GM12878 (cell line): ENCODE measurements at regions not wholly inside any gene's neighbourhood (a gene's known extent, or its start where the extent isn't known, plus 50 kb on each side); places are given as distances from the start of the nearest gene placed in this dataset.

Experiments used
- ATAC-seq: fragments of 200-7000 bp; cut with Tn5 transposase; 3 replicates; pipeline ENCODE4 v1.9.1; 2020; ENCODE audit warnings: mild to moderate bottlenecking, moderate library complexity
- BruUV-seq: library from RNA; stranded (reverse); fragments of 400-500 nt; replicated peaks from 2 replicates; lab custom pipeline; 2021; lab: Mats Ljungman, UMichigan
- CTCF ChIA-PET: fragments of 300-600 bp; sonication (Branson Sonifier 250); formaldehyde crosslinking; extraction: SDS; loops from one replicate; lab custom pipeline; 2021; ENCODE audit warnings: inconsistent platforms; lab: Yijun Ruan, JAX
- POLR2A ChIA-PET: fragments of 350-600 bp; formaldehyde crosslinking; extraction: SDS; loops from one replicate; lab custom pipeline; 2021; ENCODE audit warnings: inconsistent platforms; lab: Charles Lee
- RAD21 ChIA-PET: fragments of 300-600 bp; sonication (Branson Sonifier 250); formaldehyde crosslinking; loops from one replicate; lab custom pipeline; 2023; ENCODE audit warnings: antibody characterized with exemption; ENCODE audit not compliant: unreplicated experiment; lab: Charles Lee
- SMC1A ChIA-PET: fragments of 300-600 bp; sonication (Branson Sonifier 250); formaldehyde crosslinking; loops from one replicate; lab custom pipeline; 2023; ENCODE audit not compliant: unreplicated experiment, uncharacterized antibody; lab: Charles Lee
- DNase-seq: peaks from one replicate; pipeline ENCODE4 v3.0.0-alpha.2; 2011; ENCODE audit warnings: low read depth, low spot score
- FAIRE-seq: peaks from 3 replicates; lab custom pipeline; 2011; peaks lifted over from hg19 to GRCh38; lab: Jason Lieb, UNC
- H2AFZ ChIP-seq: 2 replicates; pipeline ENCODE4 v1.6.0; 2011; ENCODE audit warnings: low read depth, low read length, control low read depth; ENCODE audit not compliant: control insufficient read depth
- H3K27ac ChIP-seq: 2 replicates; pipeline ENCODE4 v1.5.1; 2011; ENCODE audit warnings: control low read depth; ENCODE audit not compliant: control insufficient read depth, insufficient read depth
- H3K27me3 ChIP-seq, 2 experiments: replicated peaks in 1 of 2; 2 replicates each; pipeline versions ENCODE4 v1.6.0 to v1.6.1; 2011; ENCODE audit warnings: low read length in 1 of 2; ENCODE audit not compliant: control insufficient read depth in 2 of 2, insufficient read depth in 2 of 2
- H3K36me3 ChIP-seq, 2 experiments: 2 replicates each; pipeline ENCODE4 v1.5.1; 2011; ENCODE audit warnings: low read length in 1 of 2; ENCODE audit not compliant: control insufficient read depth in 2 of 2, insufficient read depth in 2 of 2
- H3K4me1 ChIP-seq: 2 replicates; pipeline ENCODE4 v1.6.1; 2011; ENCODE audit warnings: mild to moderate bottlenecking, low read length, moderate library complexity, mixed read lengths; ENCODE audit not compliant: control insufficient read depth, insufficient read depth
- H3K4me2 ChIP-seq: 2 replicates; pipeline ENCODE4 v1.6.0; 2011; ENCODE audit warnings: control low read depth; ENCODE audit not compliant: control insufficient read depth, insufficient read depth
- H3K4me3 ChIP-seq: fragments of 200-600 bp; sonication (generic); 2 replicates; pipeline ENCODE4 v1.5.1; 2016
- H3K79me2 ChIP-seq: 2 replicates; pipeline ENCODE4 v1.6.0; 2011; ENCODE audit warnings: low read length; ENCODE audit not compliant: control insufficient read depth, insufficient read depth
- H3K9ac ChIP-seq: 2 replicates; pipeline ENCODE4 v1.8.0; 2011; ENCODE audit warnings: low read length, control low read depth, mixed read lengths; ENCODE audit not compliant: control insufficient read depth, insufficient read depth
- H3K9me3 ChIP-seq: replicated peaks from 3 replicates; pipeline ENCODE4 v1.5.1; 2011; ENCODE audit warnings: mild to moderate bottlenecking, low read length; ENCODE audit not compliant: control insufficient read depth, insufficient read depth
- H4K20me1 ChIP-seq: 2 replicates; pipeline ENCODE4 v1.6.0; 2011; ENCODE audit not compliant: control insufficient read depth, insufficient read depth
- FOXM1 ChIP-seq: IDR thresholded peaks from 2 replicates; pipeline ENCODE4 v1.6.1; 2012; ENCODE audit warnings: low read depth, mild to moderate bottlenecking, inconsistent platforms, low read length, moderate library complexity
- GABPA ChIP-seq: IDR thresholded peaks from 2 replicates; pipeline ENCODE4 v1.6.1; 2014; ENCODE audit warnings: antibody characterized with exemption, low read depth, mild to moderate bottlenecking, inconsistent platforms
- KAT2A ChIP-seq: conservative IDR thresholded peaks from 2 replicates; pipeline ENCODE4 v1.6.1; 2011; ENCODE audit warnings: low read depth, low read length; ENCODE audit not compliant: control insufficient read depth
- KLF5 ChIP-seq: fragments of 450-650 bp; IDR thresholded peaks from 2 replicates; pipeline ENCODE4 v1.6.1; 2014; ENCODE audit warnings: mild to moderate bottlenecking; ENCODE audit not compliant: partially characterized antibody
- MTA2 ChIP-seq: fragments of 450-650 bp; IDR thresholded peaks from 2 replicates; pipeline ENCODE4 v1.6.1; 2016; ENCODE audit warnings: low read depth, mild to moderate bottlenecking, moderate library complexity
- MXI1 ChIP-seq: fragments of 150-350 bp; IDR thresholded peaks from 2 replicates; pipeline ENCODE4 v1.6.1; 2011; ENCODE audit warnings: low read depth, mild to moderate bottlenecking, inconsistent platforms, low read length, improper control_type of control experiment
- NRF1 ChIP-seq: conservative IDR thresholded peaks from 2 replicates; pipeline ENCODE4 v1.6.1; 2011; ENCODE audit warnings: mild to moderate bottlenecking, low read depth, low read length, improper control_type of control experiment
- PAX8 ChIP-seq: fragments of 450-650 bp; IDR thresholded peaks from 2 replicates; pipeline ENCODE4 v1.6.1; 2017; ENCODE audit warnings: mild to moderate bottlenecking, moderate library complexity
- POLR2AphosphoS5 ChIP-seq: IDR thresholded peaks from 2 replicates; pipeline ENCODE4 v1.6.1; 2011; ENCODE audit warnings: mild to moderate bottlenecking, low read length, inconsistent platforms
- RCOR1 ChIP-seq: conservative IDR thresholded peaks from 2 replicates; pipeline ENCODE4 v1.6.1; 2012; ENCODE audit warnings: low read depth, low read length, improper control_type of control experiment
- SMAD1 ChIP-seq: fragments of 450-650 bp; IDR thresholded peaks from 2 replicates; pipeline ENCODE4 v1.6.1; 2018; ENCODE audit warnings: mild to moderate bottlenecking, low read depth; ENCODE audit not compliant: partially characterized antibody
- SMARCA5 ChIP-seq: fragments of 450-650 bp; IDR thresholded peaks from 2 replicates; pipeline ENCODE4 v1.6.1; 2017; ENCODE audit warnings: mild to moderate bottlenecking
- STAT3 ChIP-seq: IDR thresholded peaks from 2 replicates; pipeline ENCODE4 v1.6.1; 2011; ENCODE audit warnings: low read depth, low read length, improper control_type of control experiment
- TCF7 ChIP-seq: IDR thresholded peaks from 2 replicates; pipeline ENCODE4 v1.6.1; 2014; ENCODE audit warnings: antibody characterized with exemption, borderline replicate concordance
- ZNF207 ChIP-seq: fragments of 450-650 bp; IDR thresholded peaks from 2 replicates; pipeline ENCODE4 v1.6.1; 2014; ENCODE audit warnings: antibody characterized with exemption, mild to moderate bottlenecking, borderline replicate concordance
- ZNF622 ChIP-seq: fragments of 450-650 bp; IDR thresholded peaks from 2 replicates; pipeline ENCODE4 v1.6.1; 2017; ENCODE audit warnings: mild to moderate bottlenecking, inconsistent platforms
- WGBS: methylation state at CpG from one replicate; pipeline ENCODE4 v1.1.6; 2016; ENCODE audit warnings: low lambda C conversion rate; ENCODE audit not compliant: insufficient replicate concordance, insufficient coverage; ENCODE audit errors: missing lambda C conversion rate; 5-methylcytosine and 5-hydroxymethylcytosine counted together
- in situ Hi-C: fragments of 300-500 bp; cut with MboI; formaldehyde crosslinking; loops from 9 replicates; pipeline ENCODE4 v1.14.3; 2018; ENCODE audit warnings: mixed read lengths
- intact Hi-C: fragments of 100-400 bp; cut with micrococcal nuclease; formaldehyde crosslinking; loops from one replicate; pipeline ENCODE4 v1.14.2; 2022; ENCODE audit not compliant: unreplicated experiment
- TF ChIP-seq, protein P1 (sequence below): fragments of 450-650 bp; IDR thresholded peaks from 2 replicates; pipeline ENCODE4 v1.6.1; 2017; ENCODE audit warnings: mild to moderate bottlenecking
- TF ChIP-seq, protein P2 (sequence below): fragments of 150-350 bp; IDR thresholded peaks from 2 replicates; pipeline ENCODE4 v1.6.1; 2014; ENCODE audit warnings: mild to moderate bottlenecking, low read depth, low read length
- TF ChIP-seq, protein P3 (sequence below): fragments of 450-650 bp; IDR thresholded peaks from 2 replicates; pipeline ENCODE4 v1.6.1; 2017; ENCODE audit warnings: mild to moderate bottlenecking, moderate library complexity

DNA sequence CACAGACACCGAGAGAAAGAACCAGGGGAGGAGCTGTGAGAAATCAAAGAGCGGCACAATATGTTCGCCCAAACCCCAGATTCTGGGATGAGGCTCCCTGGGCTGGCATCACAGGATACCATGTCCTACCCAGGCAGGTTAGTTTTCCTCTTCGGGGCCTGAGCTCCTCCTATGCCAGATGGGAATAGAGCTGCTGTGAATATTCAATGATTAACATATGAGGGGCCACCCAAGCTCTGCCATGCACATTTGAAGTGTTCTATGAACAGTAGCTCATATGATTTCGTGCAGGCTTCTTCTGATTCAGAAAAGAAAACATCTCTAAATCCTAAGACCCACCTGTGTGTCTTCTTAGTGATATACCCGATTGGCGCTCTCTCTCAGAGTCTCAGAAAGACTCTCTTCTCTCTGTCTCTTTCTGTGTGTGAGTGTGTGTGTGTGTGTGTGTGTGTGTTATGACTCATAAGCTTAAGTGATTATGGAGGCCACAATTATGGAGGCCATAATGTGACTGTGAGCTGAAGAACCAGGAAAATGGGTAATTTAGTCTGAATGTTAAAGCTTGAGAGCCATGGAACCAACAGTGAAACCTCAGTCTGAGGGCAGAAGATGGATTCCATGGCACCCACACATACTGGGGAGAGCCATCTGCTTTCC, 220.5 kb downstream of the KLF6 start:
- H3K9me3 ChIP-seq, result no peaks in the 10 kb centered on the region
- BruUV-seq, result no TSS peak

More for the DNA sequence above, 220.5 kb downstream of the KLF6 start:
- Histone ChIP-seq H3K4me3 (no peak overlapping the region), H3K27ac (no peak overlapping the region), H3K79me2 (no peaks in the 10 kb centered on the region), H3K4me1 (no peaks in the 10 kb centered on the region), H3K27me3 (no peaks in the 10 kb centered on the region), H3K36me3 (no peaks in the 10 kb centered on the region), H4K20me1 (no peaks in the 10 kb centered on the region), H3K9ac (no peak overlapping the region), H3K4me2 (no peak overlapping the region), H2AFZ (no peak overlapping the region)
- 54% methylated on average over 7 of the region's 7 CpGs for WGBS
- POLR2A ChIA-PET, result no interaction called here
- ATAC-seq (no peak), DNase-seq (no peak), FAIRE-seq (no peak)
- intact Hi-C loops, result no loop called here
- SMC1A ChIA-PET, result interaction anchor here (0.5 to 0.7 kb wide), 2 partner anchors 34 to 1099 kb away, joined by 3 to 4 read pairs; no protein-coding TSS in a partner anchor
- RAD21 ChIA-PET, result no interaction called here
- CTCF ChIA-PET, result no interaction called here
- no peak for TF ChIP-seq GABPA
- no peak for TF ChIP-seq NRF1
- no peak for TF ChIP-seq SMAD1
- no peak for TF ChIP-seq MTA2
- no peak for TF ChIP-seq STAT3
- no peak for TF ChIP-seq ZNF622
- no peak for TF ChIP-seq POLR2AphosphoS5
- no peak for TF ChIP-seq KAT2A
- TF ChIP-seq, protein P1, sequence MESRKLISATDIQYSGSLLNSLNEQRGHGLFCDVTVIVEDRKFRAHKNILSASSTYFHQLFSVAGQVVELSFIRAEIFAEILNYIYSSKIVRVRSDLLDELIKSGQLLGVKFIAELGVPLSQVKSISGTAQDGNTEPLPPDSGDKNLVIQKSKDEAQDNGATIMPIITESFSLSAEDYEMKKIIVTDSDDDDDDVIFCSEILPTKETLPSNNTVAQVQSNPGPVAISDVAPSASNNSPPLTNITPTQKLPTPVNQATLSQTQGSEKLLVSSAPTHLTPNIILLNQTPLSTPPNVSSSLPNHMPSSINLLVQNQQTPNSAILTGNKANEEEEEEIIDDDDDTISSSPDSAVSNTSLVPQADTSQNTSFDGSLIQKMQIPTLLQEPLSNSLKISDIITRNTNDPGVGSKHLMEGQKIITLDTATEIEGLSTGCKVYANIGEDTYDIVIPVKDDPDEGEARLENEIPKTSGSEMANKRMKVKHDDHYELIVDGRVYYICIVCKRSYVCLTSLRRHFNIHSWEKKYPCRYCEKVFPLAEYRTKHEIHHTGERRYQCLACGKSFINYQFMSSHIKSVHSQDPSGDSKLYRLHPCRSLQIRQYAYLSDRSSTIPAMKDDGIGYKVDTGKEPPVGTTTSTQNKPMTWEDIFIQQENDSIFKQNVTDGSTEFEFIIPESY, result no peak
- TF ChIP-seq SMARCA5, result no peak
- no peak for TF ChIP-seq TCF7
- TF ChIP-seq MXI1, result no peak
- TF ChIP-seq PAX8, result no peak
- TF ChIP-seq, protein P2, sequence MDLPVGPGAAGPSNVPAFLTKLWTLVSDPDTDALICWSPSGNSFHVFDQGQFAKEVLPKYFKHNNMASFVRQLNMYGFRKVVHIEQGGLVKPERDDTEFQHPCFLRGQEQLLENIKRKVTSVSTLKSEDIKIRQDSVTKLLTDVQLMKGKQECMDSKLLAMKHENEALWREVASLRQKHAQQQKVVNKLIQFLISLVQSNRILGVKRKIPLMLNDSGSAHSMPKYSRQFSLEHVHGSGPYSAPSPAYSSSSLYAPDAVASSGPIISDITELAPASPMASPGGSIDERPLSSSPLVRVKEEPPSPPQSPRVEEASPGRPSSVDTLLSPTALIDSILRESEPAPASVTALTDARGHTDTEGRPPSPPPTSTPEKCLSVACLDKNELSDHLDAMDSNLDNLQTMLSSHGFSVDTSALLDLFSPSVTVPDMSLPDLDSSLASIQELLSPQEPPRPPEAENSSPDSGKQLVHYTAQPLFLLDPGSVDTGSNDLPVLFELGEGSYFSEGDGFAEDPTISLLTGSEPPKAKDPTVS, result no peak
- TF ChIP-seq, protein P3, sequence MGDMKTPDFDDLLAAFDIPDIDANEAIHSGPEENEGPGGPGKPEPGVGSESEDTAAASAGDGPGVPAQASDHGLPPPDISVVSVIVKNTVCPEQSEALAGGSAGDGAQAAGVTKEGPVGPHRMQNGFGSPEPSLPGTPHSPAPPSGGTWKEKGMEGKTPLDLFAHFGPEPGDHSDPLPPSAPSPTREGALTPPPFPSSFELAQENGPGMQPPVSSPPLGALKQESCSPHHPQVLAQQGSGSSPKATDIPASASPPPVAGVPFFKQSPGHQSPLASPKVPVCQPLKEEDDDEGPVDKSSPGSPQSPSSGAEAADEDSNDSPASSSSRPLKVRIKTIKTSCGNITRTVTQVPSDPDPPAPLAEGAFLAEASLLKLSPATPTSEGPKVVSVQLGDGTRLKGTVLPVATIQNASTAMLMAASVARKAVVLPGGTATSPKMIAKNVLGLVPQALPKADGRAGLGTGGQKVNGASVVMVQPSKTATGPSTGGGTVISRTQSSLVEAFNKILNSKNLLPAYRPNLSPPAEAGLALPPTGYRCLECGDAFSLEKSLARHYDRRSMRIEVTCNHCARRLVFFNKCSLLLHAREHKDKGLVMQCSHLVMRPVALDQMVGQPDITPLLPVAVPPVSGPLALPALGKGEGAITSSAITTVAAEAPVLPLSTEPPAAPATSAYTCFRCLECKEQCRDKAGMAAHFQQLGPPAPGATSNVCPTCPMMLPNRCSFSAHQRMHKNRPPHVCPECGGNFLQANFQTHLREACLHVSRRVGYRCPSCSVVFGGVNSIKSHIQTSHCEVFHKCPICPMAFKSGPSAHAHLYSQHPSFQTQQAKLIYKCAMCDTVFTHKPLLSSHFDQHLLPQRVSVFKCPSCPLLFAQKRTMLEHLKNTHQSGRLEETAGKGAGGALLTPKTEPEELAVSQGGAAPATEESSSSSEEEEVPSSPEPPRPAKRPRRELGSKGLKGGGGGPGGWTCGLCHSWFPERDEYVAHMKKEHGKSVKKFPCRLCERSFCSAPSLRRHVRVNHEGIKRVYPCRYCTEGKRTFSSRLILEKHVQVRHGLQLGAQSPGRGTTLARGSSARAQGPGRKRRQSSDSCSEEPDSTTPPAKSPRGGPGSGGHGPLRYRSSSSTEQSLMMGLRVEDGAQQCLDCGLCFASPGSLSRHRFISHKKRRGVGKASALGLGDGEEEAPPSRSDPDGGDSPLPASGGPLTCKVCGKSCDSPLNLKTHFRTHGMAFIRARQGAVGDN, result no peak
- no peak for TF ChIP-seq RCOR1
- TF ChIP-seq FOXM1, result no peak
- TF ChIP-seq KLF5, result no peak
- no peak for TF ChIP-seq ZNF207
- in situ Hi-C loops, result no loop called here
